Thyroid gland (tissue), 4 donors: ENCODE measurements at regions not wholly inside any gene's neighbourhood (a gene's known extent, or its start where the extent isn't known, plus 50 kb on each side); places are given as distances from the start of the nearest gene placed in this dataset.

Experiments used
- CTCF ChIP-seq, 6 experiments: fragments of 200-600 bp in 3 of 6; fragments of 450-650 bp in 3 of 6; sonication (generic) in 3 of 6; IDR thresholded peaks; one replicate each; pipeline ENCODE4 v1.5.1; 2016 to 2019; ENCODE audit warnings: antibody characterized with exemption in 6 of 6, mild to moderate bottlenecking in 2 of 6, inconsistent platforms in 1 of 6, moderate library complexity in 1 of 6
- POLR2A ChIP-seq, 2 donors: fragments of 450-650 bp; IDR thresholded peaks; one replicate each; pipeline ENCODE4 v1.6.1; 2017; ENCODE audit warnings: antibody characterized with exemption in 2 of 2, mild to moderate bottlenecking in 2 of 2, moderate library complexity in 1 of 2

DNA sequence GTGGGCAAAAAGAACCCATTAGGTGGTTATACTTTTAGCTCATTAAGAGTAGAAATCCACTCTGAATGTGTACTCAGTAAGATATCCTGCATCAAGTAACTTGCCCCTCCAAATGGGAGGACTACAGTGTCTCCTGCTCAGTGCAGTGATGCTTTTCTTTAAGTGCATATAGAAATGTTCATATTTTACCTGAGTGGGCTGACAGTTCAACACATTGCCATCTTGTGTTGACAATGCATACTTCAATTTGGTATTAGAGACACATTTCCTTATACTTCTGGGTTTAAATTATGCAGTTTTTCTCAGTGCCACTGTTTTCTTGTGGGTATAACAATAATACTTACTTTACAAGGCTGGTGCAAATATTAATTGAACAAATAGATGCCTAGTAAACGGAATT is 318.6 kb upstream of the TMPRSS15 start:
- TF ChIP-seq CTCF (IDR thresholded peaks at IDR 0.05): no peak
- TF ChIP-seq POLR2A (IDR thresholded peaks at IDR 0.05): no peak
